Kidney epithelial cell (primary cell): ENCODE measurements at regions not wholly inside any gene's neighbourhood (a gene's known extent, or its start where the extent isn't known, plus 50 kb on each side); places are given as distances from the start of the nearest gene placed in this dataset.

Source experiments
- DNase-seq: peaks from one replicate; pipeline ENCODE4 v3.0.0-alpha.2; 2010; ENCODE audit warnings: low read depth
- H3K27me3 ChIP-seq: 2 replicates; pipeline ENCODE4 v1.6.0; 2011; ENCODE audit warnings: low read length; ENCODE audit not compliant: control insufficient read depth, insufficient read depth
- H3K36me3 ChIP-seq: 2 replicates; pipeline ENCODE4 v1.5.1; 2011; ENCODE audit warnings: low read length; ENCODE audit not compliant: control insufficient read depth, insufficient read depth
- H3K4me3 ChIP-seq: 2 replicates; pipeline ENCODE4 v1.5.1; 2011; ENCODE audit warnings: low read depth, mild to moderate bottlenecking, control low read depth, low read length
- CTCF ChIP-seq: IDR thresholded peaks from 2 replicates; pipeline ENCODE4 v1.5.1; 2011; ENCODE audit warnings: mild to moderate bottlenecking, moderate library complexity, low read length, control low read depth, inconsistent platforms; ENCODE audit not compliant: insufficient read depth, poor library complexity, severe bottlenecking

GRCh38 chr21:35361988-35362387, 312.9 kb upstream of the RUNX1 start:
- TF ChIP-seq CTCF, result no peak
- no peaks in the 10 kb centered on the region for H3K27me3 ChIP-seq
- DNase-seq, result no peak
- H3K4me3 ChIP-seq, result no peak overlapping the region
- H3K36me3 ChIP-seq, result no peaks in the 10 kb centered on the region

- DNase-seq, result no peak
- no peak overlapping the region for H3K4me3 ChIP-seq
- no peak for TF ChIP-seq CTCF
- H3K27me3 ChIP-seq, result no peaks in the 10 kb centered on the region
- H3K36me3 ChIP-seq, result no peaks in the 10 kb centered on the region
Observed at GRCh38 chr21:35360870-35361570, 311.9 kb upstream of the RUNX1 start.

- Histone ChIP-seq H3K4me3 (no peak overlapping the region), H3K27me3 (no peaks in the 10 kb centered on the region), H3K36me3 (no peaks in the 10 kb centered on the region)
- DNase-seq, result no peak
- no peak for TF ChIP-seq CTCF
Observed at GRCh38 chr21:35359076-35359475, 310.0 kb upstream of the RUNX1 start.

- DNase-seq, result no peak
- TF ChIP-seq CTCF, result no peak
- H3K27me3 ChIP-seq, result no peaks in the 10 kb centered on the region
- no peaks in the 10 kb centered on the region for H3K36me3 ChIP-seq
- H3K4me3 ChIP-seq, result no peak overlapping the region
Observed at GRCh38 chr21:35358008-35358407, 308.9 kb upstream of the RUNX1 start.

- TF ChIP-seq CTCF, result no peak
- no peak for DNase-seq
- H3K27me3 ChIP-seq, result no peaks in the 10 kb centered on the region
- H3K36me3 ChIP-seq, result no peaks in the 10 kb centered on the region
- no peak overlapping the region for H3K4me3 ChIP-seq
Observed at GRCh38 chr21:35357041-35357780, 308.1 kb upstream of the RUNX1 start.
